ENCODE measurements at regions not wholly inside any gene's neighbourhood (a gene's known extent, or its start where the extent isn't known, plus 50 kb on each side); places are given as distances from the start of the nearest gene placed in this dataset.
A peak's percentile ranks its signal among the peaks of the same experiment; 100 is the strongest.

GRCh38 chr4:132592340-132592739, 556.8 kb upstream of the PCDH10 start:
- Histone ChIP-seq H3K9ac (ENCODE audit: low read length) (no peak overlapping the region), H3K27me3 (ENCODE audit: insufficient read depth, low read length) (no peaks in the 10 kb centered on the region), H3K36me3 (ENCODE audit: control insufficient read depth in 1 of 2, insufficient read depth in 2 of 2, low read length in 2 of 2) (no peaks in the 10 kb centered on the region), H3K9me3 (ENCODE audit: control insufficient read depth in 1 of 2, insufficient read depth in 1 of 2, low read depth in 1 of 2, low read length in 2 of 2) (no peaks in the 10 kb centered on the region), H3K79me2 (ENCODE audit: insufficient read depth, low read length) (no peaks in the 10 kb centered on the region), H3K4me1 (ENCODE audit: control insufficient read depth in 1 of 2, insufficient read depth in 2 of 2, low read length in 2 of 2) (peaks cover 0 to 5% of the 10 kb centered on the region in 2 experiments; a peak in 2 of 4 replicates), H3K27ac (ENCODE audit: low read depth, low read length) (no peak overlapping the region), H3K4me3 (replicated peaks in 1 of 2; ENCODE audit: low read depth in 1 of 2, low read length in 2 of 2) (no peak overlapping the region), H2AFZ (ENCODE audit: low read depth, low read length, poor library complexity, severe bottlenecking) (no peak overlapping the region), H3K4me2 (ENCODE audit: low read length) (no peak overlapping the region), H4K20me1 (ENCODE audit: insufficient read depth) (no peaks in the 10 kb centered on the region), H3K9me2 (ENCODE audit: insufficient read depth) (no peaks in the 10 kb centered on the region; the same call in 1 of the 2 replicates)
- RAD21 ChIA-PET (ENCODE audit: low non-redundant PET in 1 of 2, low total read pairs in 2 of 2, uncharacterized antibody in 2 of 2, unreplicated experiment in 2 of 2): no interaction called here
- CTCF ChIA-PET: no interaction called here
- intact Hi-C loops (cut with micrococcal nuclease): no loop called here
- ATAC-seq (no peak), DNase-seq (ENCODE audit: low read depth, low spot score) (no peak)
- BruUV-seq (replicated peaks): no TSS peak
- POLR2A ChIA-PET: no interaction called here
- TF ChIP-seq RAD21 (IDR thresholded peaks at IDR 0.05; ENCODE audit: low read depth) (no peak), EZH2 (IDR thresholded peaks at IDR 0.05) (no peak), ZBTB33 (IDR thresholded peaks at IDR 0.05; ENCODE audit: extremely low read depth, insufficient replicate concordance, low read length) (no peak), TCF7L2 (IDR thresholded peaks at IDR 0.05; ENCODE audit: borderline replicate concordance, extremely low read depth, insufficient read depth, insufficient read length) (no peak), CEBPB (IDR thresholded peaks at IDR 0.05; ENCODE audit: low read depth) (no peak), EGR1 (IDR thresholded peaks at IDR 0.05; ENCODE audit: low read depth) (no peak), ELF1 (IDR thresholded peaks at IDR 0.05; ENCODE audit: borderline replicate concordance, low read depth) (no peak)
- TF ChIP-seq, protein P1, sequence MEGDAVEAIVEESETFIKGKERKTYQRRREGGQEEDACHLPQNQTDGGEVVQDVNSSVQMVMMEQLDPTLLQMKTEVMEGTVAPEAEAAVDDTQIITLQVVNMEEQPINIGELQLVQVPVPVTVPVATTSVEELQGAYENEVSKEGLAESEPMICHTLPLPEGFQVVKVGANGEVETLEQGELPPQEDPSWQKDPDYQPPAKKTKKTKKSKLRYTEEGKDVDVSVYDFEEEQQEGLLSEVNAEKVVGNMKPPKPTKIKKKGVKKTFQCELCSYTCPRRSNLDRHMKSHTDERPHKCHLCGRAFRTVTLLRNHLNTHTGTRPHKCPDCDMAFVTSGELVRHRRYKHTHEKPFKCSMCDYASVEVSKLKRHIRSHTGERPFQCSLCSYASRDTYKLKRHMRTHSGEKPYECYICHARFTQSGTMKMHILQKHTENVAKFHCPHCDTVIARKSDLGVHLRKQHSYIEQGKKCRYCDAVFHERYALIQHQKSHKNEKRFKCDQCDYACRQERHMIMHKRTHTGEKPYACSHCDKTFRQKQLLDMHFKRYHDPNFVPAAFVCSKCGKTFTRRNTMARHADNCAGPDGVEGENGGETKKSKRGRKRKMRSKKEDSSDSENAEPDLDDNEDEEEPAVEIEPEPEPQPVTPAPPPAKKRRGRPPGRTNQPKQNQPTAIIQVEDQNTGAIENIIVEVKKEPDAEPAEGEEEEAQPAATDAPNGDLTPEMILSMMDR (IDR thresholded peaks at IDR 0.05 in 2 of 3, conservative IDR thresholded peaks at IDR 0.05 in 1 of 3; ENCODE audit: borderline replicate concordance in 1 of 3, insufficient read depth in 1 of 3, low read depth in 2 of 3, low read length in 2 of 3): peak in 1 of 3 experiments; percentile 32; a peak in 2 of 6 replicates
